Smooth muscle cell (in vitro differentiated cells): ENCODE measurements at regions not wholly inside any gene's neighbourhood (a gene's known extent, or its start where the extent isn't known, plus 50 kb on each side); places are given as distances from the start of the nearest gene placed in this dataset.

ENCODE experiments used
- DNase-seq: peaks from one replicate; lab custom pipeline; 2025; ENCODE audit not compliant: unreplicated experiment; lab: John Stamatoyannopoulos, UW
- H2AFZ ChIP-seq: fragments of 200-600 bp; sonication (generic); 2 replicates; pipeline ENCODE4 v1.6.0; 2016; ENCODE audit warnings: antibody characterized with exemption, low read depth, mild to moderate bottlenecking
- H3F3A ChIP-seq: fragments of 200-600 bp; sonication (generic); 2 replicates; pipeline ENCODE4 v1.6.0; 2017; ENCODE audit warnings: antibody characterized with exemption, low read depth
- H3K27ac ChIP-seq: fragments of 200-600 bp; sonication (generic); 2 replicates; pipeline ENCODE4 v1.5.1; 2016; ENCODE audit warnings: low read depth, mild to moderate bottlenecking
- H3K27me3 ChIP-seq: fragments of 200-600 bp; sonication (generic); 2 replicates; pipeline ENCODE4 v1.6.1; 2016; ENCODE audit warnings: low read depth, mild to moderate bottlenecking
- H3K36me3 ChIP-seq: fragments of 200-600 bp; sonication (generic); 2 replicates; pipeline ENCODE4 v1.5.1; 2016; ENCODE audit warnings: low read depth
- H3K4me1 ChIP-seq: fragments of 200-600 bp; sonication (generic); 2 replicates; pipeline ENCODE4 v1.5.1; 2016; ENCODE audit warnings: low read depth
- H3K4me2 ChIP-seq: fragments of 200-600 bp; sonication (generic); 2 replicates; pipeline ENCODE4 v1.6.0; 2016; ENCODE audit warnings: mild to moderate bottlenecking
- H3K4me3 ChIP-seq: fragments of 200-600 bp; sonication (generic); 2 replicates; pipeline ENCODE4 v1.5.1; 2016; ENCODE audit warnings: mild to moderate bottlenecking
- H3K79me2 ChIP-seq: fragments of 200-600 bp; sonication (generic); 2 replicates; pipeline ENCODE4 v1.6.0; 2016; ENCODE audit warnings: low read depth, mild to moderate bottlenecking
- H3K9ac ChIP-seq: fragments of 200-600 bp; sonication (generic); 2 replicates; pipeline ENCODE4 v1.6.0; 2016; ENCODE audit warnings: low read depth
- H3K9me3 ChIP-seq: fragments of 200-600 bp; sonication (generic); replicated peaks from 2 replicates; pipeline ENCODE4 v1.5.1; 2016; ENCODE audit warnings: low read depth
- H4K20me1 ChIP-seq: fragments of 200-600 bp; sonication (generic); 2 replicates; pipeline ENCODE4 v1.6.0; 2016; ENCODE audit warnings: low read depth
- CTCF ChIP-seq: fragments of 200-600 bp; sonication (generic); IDR thresholded peaks from 2 replicates; pipeline ENCODE4 v1.5.1; 2017; ENCODE audit warnings: borderline replicate concordance, mild to moderate bottlenecking, antibody characterized with exemption; ENCODE audit not compliant: insufficient read depth, poor library complexity, severe bottlenecking
- WGBS: methylation state at CpG from one replicate; pipeline ENCODE4 v1.1.7; 2016; ENCODE audit warnings: low lambda C conversion rate; 5-methylcytosine and 5-hydroxymethylcytosine counted together

- no peak overlapping the region for H3K27ac ChIP-seq
Measured at GRCh38 chrX:124634363-124634762, 288.0 kb downstream of the SH2D1A start.

GRCh38 chrX:124641737-124642491 is 295.6 kb downstream of the SH2D1A start:
- Histone ChIP-seq H3K27me3 (no peaks in the 10 kb centered on the region), H3K4me3 (no peak overlapping the region), H4K20me1 (no peaks in the 10 kb centered on the region), H3F3A (no peaks in the 10 kb centered on the region), H3K9me3 (no peaks in the 10 kb centered on the region), H3K79me2 (no peaks in the 10 kb centered on the region), H3K4me2 (no peak overlapping the region), H3K9ac (no peak overlapping the region), H3K27ac (no peak overlapping the region), H3K4me1 (no peaks in the 10 kb centered on the region), H2AFZ (no peak overlapping the region), H3K36me3 (no peaks in the 10 kb centered on the region)
- WGBS: 76% methylated on average over 5 of the region's 5 CpGs
- no peak for TF ChIP-seq CTCF
- DNase-seq: no peak

More at GRCh38 chrX:124634363-124634762, 288.0 kb downstream of the SH2D1A start:
- no peak overlapping the region for H2AFZ ChIP-seq
- H3K9ac ChIP-seq: no peak overlapping the region
- no peaks in the 10 kb centered on the region for H3F3A ChIP-seq
- no peaks in the 10 kb centered on the region for H4K20me1 ChIP-seq
- no peaks in the 10 kb centered on the region for H3K36me3 ChIP-seq
- DNase-seq: no peak
- WGBS: 75% methylated on average over 4 of the region's 4 CpGs
- H3K4me1 ChIP-seq: no peaks in the 10 kb centered on the region
- no peaks in the 10 kb centered on the region for H3K79me2 ChIP-seq
- no peak overlapping the region for H3K4me3 ChIP-seq
- H3K27me3 ChIP-seq: no peaks in the 10 kb centered on the region
- H3K4me2 ChIP-seq: no peak overlapping the region
- no peaks in the 10 kb centered on the region for H3K9me3 ChIP-seq
- no peak for TF ChIP-seq CTCF

- Histone ChIP-seq H3K4me2 (no peak overlapping the region), H4K20me1 (no peaks in the 10 kb centered on the region), H3K36me3 (no peaks in the 10 kb centered on the region), H3K9me3 (no peaks in the 10 kb centered on the region), H3K27ac (no peak overlapping the region), H3K9ac (no peak overlapping the region), H2AFZ (no peak overlapping the region), H3K4me1 (no peaks in the 10 kb centered on the region), H3K4me3 (no peak overlapping the region), H3K27me3 (no peaks in the 10 kb centered on the region), H3F3A (no peaks in the 10 kb centered on the region), H3K79me2 (no peaks in the 10 kb centered on the region)
- TF ChIP-seq CTCF: no peak
- WGBS: 68% methylated on average over 1 of the region's 1 CpG
- DNase-seq: no peak
Measured at GRCh38 chrX:124646403-124646802, 300.0 kb downstream of the SH2D1A start.

- Histone ChIP-seq H3K9me3 (no peaks in the 10 kb centered on the region), H3K4me2 (no peak overlapping the region), H3K4me3 (no peak overlapping the region), H2AFZ (no peak overlapping the region), H3K9ac (no peak overlapping the region), H3K79me2 (no peaks in the 10 kb centered on the region), H3K36me3 (no peaks in the 10 kb centered on the region), H4K20me1 (no peaks in the 10 kb centered on the region), H3F3A (no peaks in the 10 kb centered on the region), H3K27me3 (no peaks in the 10 kb centered on the region), H3K4me1 (no peaks in the 10 kb centered on the region), H3K27ac (no peak overlapping the region)
- WGBS: 58% methylated on average over 4 of the region's 4 CpGs
- no peak for DNase-seq
- TF ChIP-seq CTCF: no peak
Measured at GRCh38 chrX:124651031-124651430, 304.7 kb downstream of the SH2D1A start.
